HepG2 (cell line): ENCODE measurements at regions not wholly inside any gene's neighbourhood (a gene's known extent, or its start where the extent isn't known, plus 50 kb on each side); places are given as distances from the start of the nearest gene placed in this dataset.
A peak's percentile ranks its signal among the peaks of the same experiment; 100 is the strongest.

ENCODE experiments used
- ARNT ChIP-seq: fragments of 450-650 bp; IDR thresholded peaks from 2 replicates; pipeline ENCODE4 v1.6.1; 2017
- CEBPG ChIP-seq: IDR thresholded peaks from 2 replicates; pipeline ENCODE4 v1.6.1; 2016
- FOXO4 ChIP-seq: sonication (generic); formaldehyde crosslinking; conservative IDR thresholded peaks from 2 replicates; pipeline ENCODE4 v1.8.1; 2023; ENCODE audit warnings: missing genetic modification reagents
- GFI1 ChIP-seq: sonication (generic); formaldehyde crosslinking; IDR thresholded peaks from 2 replicates; pipeline ENCODE4 v1.5.0; 2020; ENCODE audit warnings: missing genetic modification reagents, mild to moderate bottlenecking, borderline replicate concordance
- HMG20A ChIP-seq: IDR thresholded peaks from 2 replicates; pipeline ENCODE4 v1.6.1; 2016; ENCODE audit warnings: borderline replicate concordance
- HMGXB4 ChIP-seq, 2 experiments: sonication (generic) in 1 of 2; formaldehyde crosslinking in 1 of 2; IDR thresholded peaks; 2 replicates each; pipeline versions ENCODE4 v1.4.0 to v1.6.1; 2018 to 2020; ENCODE audit warnings: missing genetic modification reagents in 2 of 2, borderline replicate concordance in 1 of 2, low read depth in 1 of 2, mild to moderate bottlenecking in 1 of 2, missing biosample characterization in 1 of 2
- HOMEZ ChIP-seq: IDR thresholded peaks from 2 replicates; pipeline ENCODE4 v1.6.1; 2016; ENCODE audit warnings: low read depth
- RAD21 ChIP-seq: fragments of 450-650 bp; formaldehyde crosslinking; IDR thresholded peaks from 2 replicates; pipeline ENCODE4 v1.5.0; 2020; ENCODE audit warnings: mild to moderate bottlenecking
- RARA ChIP-seq: IDR thresholded peaks from 2 replicates; pipeline ENCODE4 v1.6.1; 2016; ENCODE audit warnings: missing genetic modification reagents, missing compliant biosample characterization
- SRSF1 ChIP-seq: fragments of 200-400 bp; formaldehyde crosslinking; optimal IDR thresholded peaks from 2 replicates; pipeline ENCODE3; 2017; ENCODE audit warnings: mild to moderate bottlenecking, low read depth, low read length, moderate library complexity
- TAF15 ChIP-seq: fragments of 200-400 bp; formaldehyde crosslinking; IDR thresholded peaks from one replicate; pipeline ENCODE4 v1.6.1; 2018; ENCODE audit warnings: mild to moderate bottlenecking, low read depth, low read length; ENCODE audit not compliant: poor library complexity, severe bottlenecking
- TEAD3 ChIP-seq: optimal IDR thresholded peaks from 2 replicates; pipeline ENCODE3; 2016; ENCODE audit warnings: borderline replicate concordance
- TEF ChIP-seq: sonication (generic); formaldehyde crosslinking; IDR thresholded peaks from 2 replicates; pipeline ENCODE4 v1.5.0; 2020; ENCODE audit warnings: missing genetic modification reagents
- TOE1 ChIP-seq: sonication (generic); formaldehyde crosslinking; IDR thresholded peaks from 2 replicates; pipeline ENCODE4 v1.4.0; 2020; ENCODE audit warnings: mild to moderate bottlenecking, missing genetic modification reagents
- ZBTB43 ChIP-seq: sonication (generic); formaldehyde crosslinking; conservative IDR thresholded peaks from 2 replicates; pipeline ENCODE4 v1.4.0; 2020; ENCODE audit warnings: missing genetic modification reagents
- ZEB1 ChIP-seq: IDR thresholded peaks from 2 replicates; pipeline ENCODE4 v1.6.1; 2012; ENCODE audit warnings: mild to moderate bottlenecking, low read depth, inconsistent platforms; ENCODE audit not compliant: insufficient replicate concordance
- ZNF441 ChIP-seq: sonication (generic); formaldehyde crosslinking; IDR thresholded peaks from 2 replicates; pipeline ENCODE4 v1.7.0; 2021; ENCODE audit warnings: missing genetic modification reagents, borderline replicate concordance
- ZNF704 ChIP-seq: sonication (generic); formaldehyde crosslinking; IDR thresholded peaks from 2 replicates; pipeline ENCODE4 v1.8.1; 2023; ENCODE audit warnings: mild to moderate bottlenecking, inconsistent platforms, moderate library complexity, missing genetic modification reagents, borderline replicate concordance
- ZNF710 ChIP-seq: sonication (generic); formaldehyde crosslinking; IDR thresholded peaks from 2 replicates; pipeline ENCODE4 v1.5.0; 2020; ENCODE audit warnings: mild to moderate bottlenecking, missing genetic modification reagents, borderline replicate concordance
- ZNF737 ChIP-seq: sonication (generic); formaldehyde crosslinking; IDR thresholded peaks from 2 replicates; pipeline ENCODE4 v1.5.0; 2020; ENCODE audit warnings: missing genetic modification reagents, mild to moderate bottlenecking, borderline replicate concordance

GRCh38 chr10:111598433-111599059, 521.7 kb downstream of the ADRA2A start (continued):
- TF ChIP-seq RAD21 (CRISPR knock-in tag) (peak; percentile 34; the same call in 1 of the 2 replicates), TOE1 (CRISPR knock-in tag) (no peak), ZNF710 (no peak), TEF (CRISPR knock-in tag) (peak; percentile 97), ZNF704 (CRISPR knock-in tag) (no peak), ARNT (no peak), ZNF737 (CRISPR knock-in tag) (no peak), HMG20A (CRISPR knock-in tag) (no peak), FOXO4 (CRISPR knock-in tag) (no peak), GFI1 (CRISPR knock-in tag) (no peak), RARA (no peak), HOMEZ (no peak), ZBTB43 (CRISPR knock-in tag) (no peak), CEBPG (CRISPR knock-in tag) (0 out of 2 replicates have a peak, but pooled peaks have one; percentile 6), SRSF1 (no peak), ZNF441 (CRISPR knock-in tag) (no peak), TAF15 (no peak), HMGXB4 (CRISPR knock-in tag; IDR thresholded peaks at IDR 0.05; ENCODE audit: borderline replicate concordance in 1 of 2, low read depth in 1 of 2) (0 out of 4 replicates have a peak, but pooled peaks of 1 of the 2 experiments have one; percentile 19), TEAD3 (peak; percentile 22), ZEB1 (no peak)
